ENCODE measurements at regions not wholly inside any gene's neighbourhood (a gene's known extent, or its start where the extent isn't known, plus 50 kb on each side); places are given as distances from the start of the nearest gene placed in this dataset.

GRCh38 chr11:112639469-112639868 is 321.8 kb upstream of the NCAM1 start:
- Histone ChIP-seq H3K27ac (ENCODE audit: insufficient read depth, low read depth, low read length) (no peak overlapping the region), H3K4me3 (replicated peaks in 1 of 3; ENCODE audit: insufficient read depth in 1 of 3, low read depth in 1 of 3, low read length in 3 of 3) (no peak overlapping the region), H3K4me2 (ENCODE audit: insufficient read depth, low read length) (no peak overlapping the region), H3K9me3 (replicated peaks; ENCODE audit: control insufficient read depth, insufficient read depth, low read length) (no peaks in the 10 kb centered on the region), H3K9me1 (replicated peaks; ENCODE audit: control insufficient read depth, extremely low read depth, insufficient read depth, low read length) (no peaks in the 10 kb centered on the region), H2AFZ (ENCODE audit: low read depth, low read length) (no peak overlapping the region), H4K20me1 (replicated peaks; ENCODE audit: control insufficient read depth, extremely low read depth, insufficient read depth, low read length) (no peaks in the 10 kb centered on the region), H3K27me3 (ENCODE audit: control insufficient read depth in 2 of 2, insufficient read depth in 2 of 2, low read length in 2 of 2) (no peaks in the 10 kb centered on the region), H3K4me1 (ENCODE audit: control insufficient read depth, extremely low read depth, insufficient read depth, low read length) (no peaks in the 10 kb centered on the region), H3K36me3 (ENCODE audit: control insufficient read depth in 2 of 2, extremely low read depth in 1 of 2, insufficient read depth in 2 of 2, low read length in 2 of 2) (no peaks in the 10 kb centered on the region), H3K9ac (replicated peaks; ENCODE audit: extremely low read depth, insufficient read depth, low read length) (no peak overlapping the region), H3K79me2 (ENCODE audit: control insufficient read depth, insufficient read depth, low read length) (no peaks in the 10 kb centered on the region)
- FAIRE-seq (no peak), DNase-seq (ENCODE audit: low read depth, low spot score) (no peak)
- no TSS peak for BruUV-seq (replicated peaks)
- intact Hi-C loops (cut with micrococcal nuclease) = no loop called here
- TF ChIP-seq JUN (IDR thresholded peaks at IDR 0.05; ENCODE audit: borderline replicate concordance, insufficient read depth, insufficient read length, low read depth) (no peak), GATA2 (IDR thresholded peaks at IDR 0.05; ENCODE audit: insufficient read depth, insufficient read length, low read depth, low read length) (no peak), EZH2 (IDR thresholded peaks at IDR 0.05; ENCODE audit: borderline replicate concordance, low read depth, low read length, severe bottlenecking) (no peak), FOS (IDR thresholded peaks at IDR 0.05; ENCODE audit: borderline replicate concordance, insufficient read depth, low read length) (no peak), MYC (IDR thresholded peaks at IDR 0.05; ENCODE audit: low read depth, low read length) (no peak), CTCF (IDR thresholded peaks at IDR 0.05; ENCODE audit: extremely low read depth in 1 of 2, insufficient read depth in 1 of 2, low read depth in 1 of 2, low read length in 2 of 2) (no peak), POLR2AphosphoS5 (IDR thresholded peaks at IDR 0.05; ENCODE audit: insufficient read depth, low read depth, low read length) (no peak), POLR2A (IDR thresholded peaks at IDR 0.05; ENCODE audit: low read depth, low read length) (no peak)
- TF ChIP-seq, protein P1, sequence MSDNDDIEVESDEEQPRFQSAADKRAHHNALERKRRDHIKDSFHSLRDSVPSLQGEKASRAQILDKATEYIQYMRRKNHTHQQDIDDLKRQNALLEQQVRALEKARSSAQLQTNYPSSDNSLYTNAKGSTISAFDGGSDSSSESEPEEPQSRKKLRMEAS (IDR thresholded peaks at IDR 0.05; ENCODE audit: insufficient read depth, insufficient read length) = no peak
- dilution Hi-C loops (cut with MboI; ENCODE audit: extremely low pct_ligation_motif_present, low sequenced_read_pairs) = no loop called here
- ChIA-PET CTCF (no interaction called here), POLR2A (no interaction called here)
